Spleen (tissue), 11 donors: ENCODE measurements at regions not wholly inside any gene's neighbourhood (a gene's known extent, or its start where the extent isn't known, plus 50 kb on each side); places are given as distances from the start of the nearest gene placed in this dataset.

Experiments
- DNase-seq: peaks from one replicate; pipeline ENCODE4 v3.0.0-alpha.2; 2020
- H3K27ac ChIP-seq, 8 donors: fragments of 200-600 bp; sonication (generic) in 7 of 8; 1 replicate in 4 of 8; 2 replicates in 4 of 8; pipeline versions ENCODE4 v1.5.0 to v1.8.0; 2016 to 2021; ENCODE audit warnings: inconsistent platforms in 4 of 8, mild to moderate bottlenecking in 4 of 8, moderate library complexity in 1 of 8
- H3K27me3 ChIP-seq, 7 donors: fragments of 200-600 bp; sonication (generic) in 6 of 7; replicated peaks in 1 of 7; 1 replicate in 4 of 7; 2 replicates in 3 of 7; pipeline versions ENCODE4 v1.5.0 to v1.8.0; 2016 to 2021; ENCODE audit warnings: inconsistent platforms in 3 of 7, mild to moderate bottlenecking in 1 of 7
- H3K36me3 ChIP-seq, 6 donors: fragments of 200-600 bp; sonication (generic) in 5 of 6; 1 replicate in 4 of 6; 2 replicates in 2 of 6; pipeline versions ENCODE4 v1.5.0 to v1.8.0; 2016 to 2021; ENCODE audit warnings: inconsistent platforms in 2 of 6
- H3K4me1 ChIP-seq, 6 donors: fragments of 200-600 bp; sonication (generic) in 5 of 6; 1 replicate in 3 of 6; 2 replicates in 3 of 6; pipeline versions ENCODE4 v1.5.0 to v1.8.0; 2016 to 2021; ENCODE audit warnings: inconsistent platforms in 3 of 6
- H3K4me3 ChIP-seq, 8 donors: fragments of 200-600 bp; sonication (generic) in 7 of 8; 1 replicate in 4 of 8; 2 replicates in 4 of 8; pipeline versions ENCODE4 v1.5.0 to v1.8.0; 2016 to 2021; ENCODE audit warnings: inconsistent platforms in 4 of 8, mild to moderate bottlenecking in 4 of 8, moderate library complexity in 2 of 8
- H3K9me3 ChIP-seq, 8 donors: fragments of 200-600 bp; sonication (generic) in 7 of 8; 1 replicate in 4 of 8; 2 replicates in 4 of 8; pipeline versions ENCODE4 v1.5.0 to v1.8.0; 2016 to 2021; ENCODE audit warnings: inconsistent platforms in 4 of 8
- POLR2A ChIP-seq, 3 donors: fragments of 450-650 bp; IDR thresholded peaks; one replicate each; pipeline ENCODE4 v1.5.1; 2017; ENCODE audit warnings: antibody characterized with exemption in 3 of 3, mild to moderate bottlenecking in 1 of 3
- POLR2AphosphoS5 ChIP-seq, 3 donors: sonication (generic); formaldehyde crosslinking; IDR thresholded peaks; one replicate each; pipeline ENCODE4 v1.5.1; 2017; ENCODE audit warnings: antibody characterized with exemption in 3 of 3
- WGBS, 5 donors: extraction: QIAGEN DNeasy Blood & Tissue Kit in 3 of 5; methylation state at CpG; one replicate each; pipeline versions ENCODE4 v1.1.5 to v1.1.7; 2013 to 2018; 5-methylcytosine and 5-hydroxymethylcytosine counted together
- intact Hi-C: fragments of 100-400 bp; cut with DNase I; formaldehyde crosslinking; loops from one replicate; pipeline ENCODE4 v1.15.0; 2023; ENCODE audit warnings: low total_unique reads
- TF ChIP-seq, protein P1 (sequence below), 11 experiments: fragments of 200-600 bp in 7 of 11; fragments of 450-650 bp in 4 of 11; sonication (generic) in 4 of 11; IDR thresholded peaks in 8 of 11; conservative IDR thresholded peaks in 3 of 11; 1 replicate in 7 of 11; 2 replicates in 4 of 11; pipeline versions ENCODE4 v1.4.0 to v1.8.0; 2016 to 2021; ENCODE audit warnings: antibody characterized with exemption in 11 of 11, inconsistent platforms in 4 of 11, mild to moderate bottlenecking in 1 of 11
- donor health status: healthy with polysubstance abuse.
- donor health status: DM: no; HTN: no; CAD: no; lungs with moderate emphysema.
- donor health status: DM: no; HTN: no; CAD: no.
- donor health status: Bipolar disorder and iron deficiency.
- donor health status: healthy.
- donor health status: DM: no; HTN: no; CAD: no.
- donor health status: DM: yes; HTN: yes; CAD: no.

DNA sequence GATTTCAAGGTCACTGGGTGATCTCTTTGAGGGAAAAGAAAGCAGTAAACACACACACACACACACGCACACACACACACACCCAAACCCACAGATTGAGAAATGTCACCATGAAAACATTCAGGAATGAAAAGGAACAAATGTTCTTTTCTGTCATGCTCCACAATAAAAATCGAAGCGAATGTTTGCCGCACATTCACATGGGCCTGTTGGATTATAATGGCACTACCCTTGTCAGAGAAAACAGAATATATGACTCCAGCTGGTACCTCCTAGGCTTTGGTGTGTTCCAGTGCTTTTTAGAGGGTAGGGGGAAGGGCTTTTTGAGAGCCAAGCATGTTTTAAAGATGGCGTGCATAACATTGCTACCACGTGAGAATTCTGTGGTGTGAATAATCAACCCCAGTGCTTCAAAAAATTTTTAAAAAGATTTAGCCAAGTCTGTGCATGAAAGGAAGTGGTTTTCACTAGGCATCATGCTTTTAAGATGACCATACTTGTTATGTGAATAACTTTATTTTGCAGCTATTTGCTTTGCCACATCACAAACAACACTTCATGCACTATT lies 120.8 kb upstream of the ZNF608 start:
- Histone ChIP-seq H3K27ac (no peak overlapping the region), H3K4me1 (peaks cover 4 to 34% (median 10%) of the 10 kb centered on the region in 6 donors)
- intact Hi-C loops: no loop called here

DNA sequence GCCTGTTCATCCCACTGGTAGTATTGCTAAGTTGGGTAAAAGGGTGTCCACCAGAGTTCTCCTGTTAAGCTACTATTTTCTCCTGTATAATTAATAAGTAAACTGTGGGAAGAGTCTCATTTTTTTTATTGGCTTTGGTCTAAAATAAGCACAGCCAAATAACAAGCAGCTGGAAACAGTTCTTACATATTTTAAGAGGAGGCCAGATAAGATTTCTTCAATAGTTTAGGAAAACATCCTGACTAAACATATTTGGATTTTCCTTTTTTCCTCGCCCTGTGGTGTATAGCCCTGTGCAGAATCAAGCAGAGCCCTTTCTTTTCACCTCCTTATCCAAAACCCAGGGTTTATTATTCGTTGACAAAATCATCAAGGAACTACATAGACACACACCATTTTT lies 122.2 kb upstream of the ZNF608 start:
- no peak for DNase-seq
- H3K4me1 ChIP-seq: peaks cover 4 to 34% (median 10%) of the 10 kb centered on the region in 6 donors
- H3K27me3 ChIP-seq: no peaks in the 10 kb centered on the region
- H3K9me3 ChIP-seq: peaks cover 0 to 5% (median 0%) of the 10 kb centered on the region in 8 donors
- H3K27ac ChIP-seq: no peak overlapping the region
- TF ChIP-seq, protein P1, sequence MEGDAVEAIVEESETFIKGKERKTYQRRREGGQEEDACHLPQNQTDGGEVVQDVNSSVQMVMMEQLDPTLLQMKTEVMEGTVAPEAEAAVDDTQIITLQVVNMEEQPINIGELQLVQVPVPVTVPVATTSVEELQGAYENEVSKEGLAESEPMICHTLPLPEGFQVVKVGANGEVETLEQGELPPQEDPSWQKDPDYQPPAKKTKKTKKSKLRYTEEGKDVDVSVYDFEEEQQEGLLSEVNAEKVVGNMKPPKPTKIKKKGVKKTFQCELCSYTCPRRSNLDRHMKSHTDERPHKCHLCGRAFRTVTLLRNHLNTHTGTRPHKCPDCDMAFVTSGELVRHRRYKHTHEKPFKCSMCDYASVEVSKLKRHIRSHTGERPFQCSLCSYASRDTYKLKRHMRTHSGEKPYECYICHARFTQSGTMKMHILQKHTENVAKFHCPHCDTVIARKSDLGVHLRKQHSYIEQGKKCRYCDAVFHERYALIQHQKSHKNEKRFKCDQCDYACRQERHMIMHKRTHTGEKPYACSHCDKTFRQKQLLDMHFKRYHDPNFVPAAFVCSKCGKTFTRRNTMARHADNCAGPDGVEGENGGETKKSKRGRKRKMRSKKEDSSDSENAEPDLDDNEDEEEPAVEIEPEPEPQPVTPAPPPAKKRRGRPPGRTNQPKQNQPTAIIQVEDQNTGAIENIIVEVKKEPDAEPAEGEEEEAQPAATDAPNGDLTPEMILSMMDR (IDR thresholded peaks at IDR 0.05 in 8 of 11, conservative IDR thresholded peaks at IDR 0.05 in 3 of 11): no peak
- no peak for TF ChIP-seq POLR2A (IDR thresholded peaks at IDR 0.05)
- no peak for TF ChIP-seq POLR2AphosphoS5 (IDR thresholded peaks at IDR 0.05)
- H3K4me3 ChIP-seq: no peak overlapping the region
- 50 to 81% (median 72%) methylated on average over 2 of the region's 2 CpGs for WGBS, 5 donors
- intact Hi-C loops: no loop called here
- H3K36me3 ChIP-seq: no peaks in the 10 kb centered on the region

More for the DNA sequence above, 120.8 kb upstream of the ZNF608 start:
- Histone ChIP-seq H3K36me3 (no peaks in the 10 kb centered on the region), H3K9me3 (peaks cover 0 to 6% (median 0%) of the 10 kb centered on the region in 8 donors), H3K27me3 (no peaks in the 10 kb centered on the region), H3K4me3 (no peak overlapping the region)
- TF ChIP-seq, protein P1 (IDR thresholded peaks at IDR 0.05 in 8 of 11, conservative IDR thresholded peaks at IDR 0.05 in 3 of 11): no peak
- no peak for TF ChIP-seq POLR2AphosphoS5 (IDR thresholded peaks at IDR 0.05)
- no peak for TF ChIP-seq POLR2A (IDR thresholded peaks at IDR 0.05)
- DNase-seq: no peak
- 63 to 67% (median 63%) methylated on average over 6 of the region's 6 CpGs for WGBS, 5 donors

DNA sequence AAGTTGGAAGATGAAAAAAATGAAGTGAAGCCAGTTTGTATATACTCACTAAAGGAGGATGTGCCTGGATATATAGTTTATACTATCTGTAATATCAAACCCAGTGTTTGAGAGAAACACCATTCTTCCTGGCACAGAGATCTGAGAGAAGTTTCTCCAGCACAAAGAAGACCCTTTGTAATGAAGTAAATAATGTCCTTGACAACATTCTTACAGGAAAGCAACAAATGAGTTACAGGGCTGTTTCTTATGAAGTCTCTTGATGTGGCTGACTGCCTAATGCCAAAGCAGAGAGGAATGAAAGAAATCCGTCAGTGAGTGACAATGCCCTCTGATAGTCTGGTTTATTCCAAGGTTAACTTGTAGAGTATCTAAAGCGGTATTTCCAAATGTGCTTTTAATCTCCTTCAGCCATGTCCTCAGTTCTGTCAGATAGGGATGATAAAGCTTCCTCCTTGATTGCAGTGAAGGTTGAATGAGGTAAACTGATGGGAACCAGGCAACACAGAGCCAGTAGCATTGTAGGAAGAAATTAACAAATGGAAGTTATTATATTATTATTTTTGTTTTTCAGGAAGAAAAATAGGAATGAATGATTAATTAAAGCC lies 123.1 kb upstream of the ZNF608 start:
- 64 to 76% (median 70%) methylated on average over 2 of the region's 2 CpGs for WGBS, 5 donors
- H3K4me1 ChIP-seq: peaks cover 4 to 34% (median 10%) of the 10 kb centered on the region in 6 donors
- H3K36me3 ChIP-seq: no peaks in the 10 kb centered on the region
- TF ChIP-seq, protein P1 (IDR thresholded peaks at IDR 0.05 in 8 of 11, conservative IDR thresholded peaks at IDR 0.05 in 3 of 11): no peak
- no peak for TF ChIP-seq POLR2A (IDR thresholded peaks at IDR 0.05)
- no peak for TF ChIP-seq POLR2AphosphoS5 (IDR thresholded peaks at IDR 0.05)
- H3K9me3 ChIP-seq: no peaks in the 10 kb centered on the region
- no peak overlapping the region for H3K27ac ChIP-seq
- H3K4me3 ChIP-seq: no peak overlapping the region
- no peaks in the 10 kb centered on the region for H3K27me3 ChIP-seq
- DNase-seq: no peak
- intact Hi-C loops: no loop called here

DNA sequence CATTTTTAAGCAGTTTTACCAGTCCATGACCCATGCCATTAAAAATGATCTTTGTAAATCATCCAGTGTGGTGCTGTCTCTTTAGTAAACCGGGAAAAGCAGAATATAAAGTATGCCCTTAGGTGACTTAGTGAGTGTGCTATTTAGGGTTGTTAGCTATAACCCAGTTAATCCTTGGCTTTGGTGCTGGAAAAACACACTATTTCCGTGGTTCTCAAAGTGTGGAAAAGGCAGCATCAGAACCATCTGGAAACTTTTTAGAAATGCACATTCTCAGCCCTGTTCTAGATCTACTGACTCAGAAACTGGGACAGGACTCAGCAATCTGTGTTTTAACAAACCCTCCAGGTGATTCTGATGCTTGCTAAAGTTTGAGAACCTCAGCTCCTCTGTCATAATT lies 123.6 kb upstream of the ZNF608 start:
- H3K36me3 ChIP-seq: no peaks in the 10 kb centered on the region
- H3K4me3 ChIP-seq: no peak overlapping the region
- no peak for DNase-seq
- intact Hi-C loops: no loop called here
- H3K27me3 ChIP-seq: no peaks in the 10 kb centered on the region
- H3K4me1 ChIP-seq: peaks cover 4 to 34% (median 10%) of the 10 kb centered on the region in 6 donors
- H3K9me3 ChIP-seq: no peaks in the 10 kb centered on the region
- 38 to 74% (median 63%) methylated on average over 2 of the region's 2 CpGs for WGBS, 5 donors
- no peak overlapping the region for H3K27ac ChIP-seq
- TF ChIP-seq POLR2AphosphoS5 (IDR thresholded peaks at IDR 0.05): no peak
- no peak for TF ChIP-seq POLR2A (IDR thresholded peaks at IDR 0.05)
- TF ChIP-seq, protein P1 (IDR thresholded peaks at IDR 0.05 in 8 of 11, conservative IDR thresholded peaks at IDR 0.05 in 3 of 11): no peak
